ENCODE measurements at regions not wholly inside any gene's neighbourhood (a gene's known extent, or its start where the extent isn't known, plus 50 kb on each side); places are given as distances from the start of the nearest gene placed in this dataset.

DNA sequence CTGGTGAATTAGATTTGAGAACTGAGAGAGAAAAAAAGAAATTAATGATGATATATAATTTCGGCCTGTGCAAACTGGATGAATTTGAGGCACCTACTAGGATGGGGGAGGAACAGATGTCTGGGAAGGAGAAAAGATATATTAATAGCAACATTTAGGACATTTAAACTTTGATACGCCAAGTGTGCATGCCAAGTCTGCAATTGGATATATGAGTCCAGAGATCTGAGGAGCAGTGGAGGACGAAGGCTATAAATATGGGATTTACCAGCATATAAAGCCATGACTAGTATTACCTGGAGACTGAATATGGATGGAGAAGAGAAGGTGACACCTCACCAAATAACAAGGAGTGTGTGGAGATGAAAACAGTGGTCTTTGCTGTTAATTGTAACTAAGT is 272.6 kb upstream of the HSF2 start:
- TF ChIP-seq EZH2 (IDR thresholded peaks at IDR 0.05; ENCODE audit: low read length, unreplicated experiment): no peak
- TF ChIP-seq, protein P1, sequence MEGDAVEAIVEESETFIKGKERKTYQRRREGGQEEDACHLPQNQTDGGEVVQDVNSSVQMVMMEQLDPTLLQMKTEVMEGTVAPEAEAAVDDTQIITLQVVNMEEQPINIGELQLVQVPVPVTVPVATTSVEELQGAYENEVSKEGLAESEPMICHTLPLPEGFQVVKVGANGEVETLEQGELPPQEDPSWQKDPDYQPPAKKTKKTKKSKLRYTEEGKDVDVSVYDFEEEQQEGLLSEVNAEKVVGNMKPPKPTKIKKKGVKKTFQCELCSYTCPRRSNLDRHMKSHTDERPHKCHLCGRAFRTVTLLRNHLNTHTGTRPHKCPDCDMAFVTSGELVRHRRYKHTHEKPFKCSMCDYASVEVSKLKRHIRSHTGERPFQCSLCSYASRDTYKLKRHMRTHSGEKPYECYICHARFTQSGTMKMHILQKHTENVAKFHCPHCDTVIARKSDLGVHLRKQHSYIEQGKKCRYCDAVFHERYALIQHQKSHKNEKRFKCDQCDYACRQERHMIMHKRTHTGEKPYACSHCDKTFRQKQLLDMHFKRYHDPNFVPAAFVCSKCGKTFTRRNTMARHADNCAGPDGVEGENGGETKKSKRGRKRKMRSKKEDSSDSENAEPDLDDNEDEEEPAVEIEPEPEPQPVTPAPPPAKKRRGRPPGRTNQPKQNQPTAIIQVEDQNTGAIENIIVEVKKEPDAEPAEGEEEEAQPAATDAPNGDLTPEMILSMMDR (conservative IDR thresholded peaks at IDR 0.05; ENCODE audit: low read depth, low read length): no peak

Data from PC-3 (cell line).